ENCODE measurements at regions not wholly inside any gene's neighbourhood (a gene's known extent, or its start where the extent isn't known, plus 50 kb on each side); places are given as distances from the start of the nearest gene placed in this dataset.

DNA sequence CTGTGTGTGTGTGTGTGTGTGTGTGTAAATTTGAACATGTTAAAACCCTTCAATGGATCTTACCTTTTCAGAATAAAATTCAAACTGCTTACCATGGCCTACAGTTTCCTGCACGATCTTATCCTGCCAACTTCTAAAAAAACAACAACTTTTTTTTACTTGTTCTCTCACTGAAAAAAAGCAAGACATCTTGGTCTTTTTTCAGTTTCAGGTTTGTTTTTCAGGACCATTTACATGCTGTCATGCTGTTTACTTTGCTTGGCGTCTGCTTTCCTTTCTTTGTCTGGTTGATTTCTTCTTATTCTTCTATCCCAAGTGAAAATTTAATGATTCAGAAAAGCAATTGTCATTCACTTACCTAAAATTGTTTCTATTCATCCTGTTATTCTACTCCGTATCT is 286.3 kb upstream of the TMEFF2 start:
- H2AFZ ChIP-seq (ENCODE audit: low read depth, low read length) = no peak overlapping the region
- no peak overlapping the region for H3K4me2 ChIP-seq (ENCODE audit: low read length)
- no peaks in the 10 kb centered on the region for H3K36me3 ChIP-seq (replicated peaks; ENCODE audit: low read depth, low read length)

DNA sequence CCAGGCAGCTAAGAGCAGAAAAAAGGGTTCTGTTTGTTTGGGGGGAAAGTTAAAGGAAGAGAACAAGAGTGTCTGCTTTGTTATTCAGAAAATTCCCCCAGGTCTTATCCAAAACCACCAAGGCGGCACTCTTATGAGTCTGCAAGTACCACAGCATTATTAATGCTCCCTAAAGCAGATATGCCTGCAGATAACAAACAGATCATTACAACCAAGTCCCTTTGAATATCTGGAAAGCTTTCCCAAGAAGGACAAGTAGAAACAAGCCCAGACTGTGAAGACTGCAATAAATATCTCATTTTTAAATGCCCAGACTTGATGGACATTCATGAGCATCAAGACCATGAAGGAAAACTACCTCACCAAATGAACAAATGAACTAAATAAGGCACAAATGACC is 278.6 kb upstream of the TMEFF2 start:
- Histone ChIP-seq H3K27me3 (ENCODE audit: low read depth, low read length) (no peaks in the 10 kb centered on the region), H3K4me2 (ENCODE audit: low read length) (no peak overlapping the region), H4K20me1 (ENCODE audit: insufficient read depth, low read length) (no peaks in the 10 kb centered on the region), H2AFZ (ENCODE audit: low read depth, low read length) (no peak overlapping the region), H3K4me1 (ENCODE audit: low read length) (no peaks in the 10 kb centered on the region), H3K9me3 (ENCODE audit: insufficient read depth, low read length) (no peaks in the 10 kb centered on the region), H3K9ac (ENCODE audit: low read length) (no peak overlapping the region), H3K36me3 (replicated peaks; ENCODE audit: low read depth, low read length) (no peaks in the 10 kb centered on the region), H3K4me3 (ENCODE audit: low read length) (no peak overlapping the region), H3K79me2 (ENCODE audit: low read length) (no peaks in the 10 kb centered on the region), H3K27ac (ENCODE audit: low read length) (no peak overlapping the region)
- TF ChIP-seq EZH2phosphoT487 (IDR thresholded peaks at IDR 0.05; ENCODE audit: low read depth) = no peak
- TF ChIP-seq, protein P1, sequence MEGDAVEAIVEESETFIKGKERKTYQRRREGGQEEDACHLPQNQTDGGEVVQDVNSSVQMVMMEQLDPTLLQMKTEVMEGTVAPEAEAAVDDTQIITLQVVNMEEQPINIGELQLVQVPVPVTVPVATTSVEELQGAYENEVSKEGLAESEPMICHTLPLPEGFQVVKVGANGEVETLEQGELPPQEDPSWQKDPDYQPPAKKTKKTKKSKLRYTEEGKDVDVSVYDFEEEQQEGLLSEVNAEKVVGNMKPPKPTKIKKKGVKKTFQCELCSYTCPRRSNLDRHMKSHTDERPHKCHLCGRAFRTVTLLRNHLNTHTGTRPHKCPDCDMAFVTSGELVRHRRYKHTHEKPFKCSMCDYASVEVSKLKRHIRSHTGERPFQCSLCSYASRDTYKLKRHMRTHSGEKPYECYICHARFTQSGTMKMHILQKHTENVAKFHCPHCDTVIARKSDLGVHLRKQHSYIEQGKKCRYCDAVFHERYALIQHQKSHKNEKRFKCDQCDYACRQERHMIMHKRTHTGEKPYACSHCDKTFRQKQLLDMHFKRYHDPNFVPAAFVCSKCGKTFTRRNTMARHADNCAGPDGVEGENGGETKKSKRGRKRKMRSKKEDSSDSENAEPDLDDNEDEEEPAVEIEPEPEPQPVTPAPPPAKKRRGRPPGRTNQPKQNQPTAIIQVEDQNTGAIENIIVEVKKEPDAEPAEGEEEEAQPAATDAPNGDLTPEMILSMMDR (IDR thresholded peaks at IDR 0.05; ENCODE audit: low read depth, low read length) = no peak

More for the DNA sequence above, 286.3 kb upstream of the TMEFF2 start:
- no peaks in the 10 kb centered on the region for H3K9me3 ChIP-seq (ENCODE audit: insufficient read depth, low read length)
- no peaks in the 10 kb centered on the region for H4K20me1 ChIP-seq (ENCODE audit: insufficient read depth, low read length)
- no peak overlapping the region for H3K4me3 ChIP-seq (ENCODE audit: low read length)
- H3K27ac ChIP-seq (ENCODE audit: low read length) = no peak overlapping the region
- no peak overlapping the region for H3K9ac ChIP-seq (ENCODE audit: low read length)
- no peaks in the 10 kb centered on the region for H3K4me1 ChIP-seq (ENCODE audit: low read length)
- TF ChIP-seq EZH2phosphoT487 (IDR thresholded peaks at IDR 0.05; ENCODE audit: low read depth) = no peak
- no peaks in the 10 kb centered on the region for H3K27me3 ChIP-seq (ENCODE audit: low read depth, low read length)
- no peaks in the 10 kb centered on the region for H3K79me2 ChIP-seq (ENCODE audit: low read length)

DNA sequence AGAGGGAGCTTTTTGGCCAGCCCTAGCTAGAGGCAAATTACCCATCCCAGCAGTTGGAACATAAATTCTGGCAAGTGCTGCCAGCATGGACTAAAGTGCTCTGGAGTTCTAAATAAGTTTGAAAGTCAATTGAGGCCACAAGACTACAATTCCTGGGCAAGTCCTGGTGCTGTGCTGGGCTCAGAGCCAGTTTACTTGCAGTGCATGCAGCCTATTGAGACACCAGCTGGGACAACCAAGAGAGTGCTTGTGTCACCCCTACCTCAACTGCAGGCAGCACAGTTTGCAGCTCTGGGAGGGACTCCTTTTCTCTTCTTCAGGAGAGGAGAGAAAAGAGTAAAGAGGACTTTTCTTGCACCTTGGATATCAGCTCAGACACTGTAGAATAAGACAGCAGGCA is 277.2 kb upstream of the TMEFF2 start:
- Histone ChIP-seq H2AFZ (ENCODE audit: low read depth, low read length) (no peak overlapping the region), H3K27me3 (ENCODE audit: low read depth, low read length) (no peaks in the 10 kb centered on the region), H3K4me1 (ENCODE audit: low read length) (no peaks in the 10 kb centered on the region), H3K79me2 (ENCODE audit: low read length) (no peaks in the 10 kb centered on the region), H3K36me3 (replicated peaks; ENCODE audit: low read depth, low read length) (no peaks in the 10 kb centered on the region), H3K4me3 (ENCODE audit: low read length) (no peak overlapping the region), H4K20me1 (ENCODE audit: insufficient read depth, low read length) (no peaks in the 10 kb centered on the region), H3K27ac (ENCODE audit: low read length) (no peak overlapping the region), H3K9me3 (ENCODE audit: insufficient read depth, low read length) (no peaks in the 10 kb centered on the region), H3K9ac (ENCODE audit: low read length) (no peak overlapping the region), H3K4me2 (ENCODE audit: low read length) (no peak overlapping the region)
- TF ChIP-seq, protein P1 (IDR thresholded peaks at IDR 0.05; ENCODE audit: low read depth, low read length) = no peak
- no peak for TF ChIP-seq EZH2phosphoT487 (IDR thresholded peaks at IDR 0.05; ENCODE audit: low read depth)

DNA sequence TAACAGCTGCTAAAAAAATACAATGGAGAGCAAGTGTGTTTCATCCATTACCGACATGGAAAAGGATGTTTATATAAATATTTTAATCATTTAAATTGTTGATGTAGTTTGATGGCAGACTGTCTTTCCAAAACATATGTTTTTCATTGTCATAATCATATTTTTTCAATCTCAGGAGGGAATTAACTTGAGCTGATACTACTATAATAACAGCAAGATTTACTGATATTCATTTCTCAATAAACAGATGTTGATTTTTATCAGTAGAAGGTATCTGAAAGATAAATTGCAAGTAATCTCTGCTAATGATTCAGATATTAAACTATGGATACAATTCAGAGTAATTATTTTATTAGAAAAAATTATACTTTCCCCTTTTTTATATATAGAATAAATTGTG is 274.9 kb upstream of the TMEFF2 start:
- H3K4me3 ChIP-seq (ENCODE audit: low read length) = no peak overlapping the region
- no peaks in the 10 kb centered on the region for H3K36me3 ChIP-seq (replicated peaks; ENCODE audit: low read depth, low read length)
- H3K27me3 ChIP-seq (ENCODE audit: low read depth, low read length) = no peaks in the 10 kb centered on the region
- no peak overlapping the region for H2AFZ ChIP-seq (ENCODE audit: low read depth, low read length)
- no peaks in the 10 kb centered on the region for H4K20me1 ChIP-seq (ENCODE audit: insufficient read depth, low read length)
- H3K9me3 ChIP-seq (ENCODE audit: insufficient read depth, low read length) = no peaks in the 10 kb centered on the region
- H3K27ac ChIP-seq (ENCODE audit: low read length) = no peak overlapping the region
- no peak overlapping the region for H3K9ac ChIP-seq (ENCODE audit: low read length)
- H3K79me2 ChIP-seq (ENCODE audit: low read length) = no peaks in the 10 kb centered on the region
- H3K4me1 ChIP-seq (ENCODE audit: low read length) = no peaks in the 10 kb centered on the region
- TF ChIP-seq EZH2phosphoT487 (IDR thresholded peaks at IDR 0.05; ENCODE audit: low read depth) = no peak
- TF ChIP-seq, protein P1 (IDR thresholded peaks at IDR 0.05; ENCODE audit: low read depth, low read length) = no peak
- no peak overlapping the region for H3K4me2 ChIP-seq (ENCODE audit: low read length)
